Prostate gland (tissue), 2 donors: ENCODE measurements at regions not wholly inside any gene's neighbourhood (a gene's known extent, or its start where the extent isn't known, plus 50 kb on each side); places are given as distances from the start of the nearest gene placed in this dataset.

Experiments
- DNase-seq: peaks from one replicate; pipeline ENCODE4 v3.0.0-alpha.2; 2019; ENCODE audit warnings: low spot score
- H3K27ac ChIP-seq, 2 donors: fragments of 200-600 bp; sonication (generic); 2 replicates each; pipeline ENCODE4 v1.5.1; 2017 to 2019
- H3K27me3 ChIP-seq: fragments of 200-600 bp; sonication (generic); replicated peaks from 2 replicates; pipeline ENCODE4 v1.5.1; 2019; ENCODE audit not compliant: insufficient read depth
- H3K36me3 ChIP-seq, 2 donors: fragments of 200-600 bp; sonication (generic); 1 replicate in 1 of 2; 2 replicates in 1 of 2; pipeline versions ENCODE4 v1.5.1 to v1.8.1; 2017 to 2019
- H3K4me1 ChIP-seq: fragments of 200-600 bp; sonication (generic); replicated peaks from 2 replicates; pipeline ENCODE4 v1.5.1; 2019
- H3K4me3 ChIP-seq, 2 donors: fragments of 200-600 bp; sonication (generic); 2 replicates each; pipeline ENCODE4 v1.5.1; 2017 to 2019
- H3K9me3 ChIP-seq: fragments of 200-600 bp; sonication (generic); 2 replicates; pipeline ENCODE4 v1.5.1; 2017
- POLR2A ChIP-seq: fragments of 450-650 bp; IDR thresholded peaks from one replicate; pipeline ENCODE4 v1.6.1; 2016; ENCODE audit warnings: antibody characterized with exemption, mild to moderate bottlenecking
- POLR2AphosphoS5 ChIP-seq: sonication (generic); formaldehyde crosslinking; IDR thresholded peaks from one replicate; pipeline ENCODE4 v1.6.1; 2017; ENCODE audit warnings: antibody characterized with exemption
- WGBS: methylation state at CpG from one replicate; pipeline ENCODE4 v1.1.5; 2018; 5-methylcytosine and 5-hydroxymethylcytosine counted together
- intact Hi-C: fragments of 100-400 bp; cut with DNase I; formaldehyde crosslinking; loops from one replicate; pipeline ENCODE4 v1.14.2; 2022
- TF ChIP-seq, protein P1 (sequence below), 4 experiments: fragments of 200-600 bp in 2 of 4; fragments of 450-650 bp in 2 of 4; sonication (generic) in 2 of 4; IDR thresholded peaks; 1 replicate in 3 of 4; 2 replicates in 1 of 4; pipeline ENCODE4 v1.5.1; 2016 to 2019; ENCODE audit warnings: antibody characterized with exemption in 4 of 4, mild to moderate bottlenecking in 2 of 4, moderate library complexity in 2 of 4

DNA sequence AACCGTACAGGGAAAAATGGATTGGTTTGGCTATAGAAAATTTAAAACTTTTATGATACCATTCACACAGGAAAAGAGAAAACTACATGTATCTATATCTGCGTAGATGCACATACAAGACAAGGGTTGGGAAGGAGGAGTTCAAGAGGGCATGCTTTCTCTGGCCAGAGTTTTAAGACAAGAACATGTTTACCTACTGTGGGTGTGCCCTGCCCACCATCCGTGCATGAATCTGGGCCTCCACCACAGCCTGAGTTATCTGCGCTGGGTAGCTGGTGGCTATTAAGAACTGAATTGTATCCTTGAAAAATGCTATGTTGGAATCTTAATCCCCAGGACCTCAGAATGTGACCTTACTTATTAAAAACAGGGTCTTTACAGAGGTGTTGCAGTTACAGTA, 151.6 kb downstream of the AASDH start:
- DNase-seq: no peak
- WGBS: 78% methylated on average over 4 of the region's 4 CpGs
- Histone ChIP-seq H3K4me3 (no peak overlapping the region), H3K27ac (no peak overlapping the region), H3K9me3 (no peaks in the 10 kb centered on the region), H3K36me3 (no peaks in the 10 kb centered on the region), H3K27me3 (no peaks in the 10 kb centered on the region), H3K4me1 (no peaks in the 10 kb centered on the region)
- TF ChIP-seq, protein P1, sequence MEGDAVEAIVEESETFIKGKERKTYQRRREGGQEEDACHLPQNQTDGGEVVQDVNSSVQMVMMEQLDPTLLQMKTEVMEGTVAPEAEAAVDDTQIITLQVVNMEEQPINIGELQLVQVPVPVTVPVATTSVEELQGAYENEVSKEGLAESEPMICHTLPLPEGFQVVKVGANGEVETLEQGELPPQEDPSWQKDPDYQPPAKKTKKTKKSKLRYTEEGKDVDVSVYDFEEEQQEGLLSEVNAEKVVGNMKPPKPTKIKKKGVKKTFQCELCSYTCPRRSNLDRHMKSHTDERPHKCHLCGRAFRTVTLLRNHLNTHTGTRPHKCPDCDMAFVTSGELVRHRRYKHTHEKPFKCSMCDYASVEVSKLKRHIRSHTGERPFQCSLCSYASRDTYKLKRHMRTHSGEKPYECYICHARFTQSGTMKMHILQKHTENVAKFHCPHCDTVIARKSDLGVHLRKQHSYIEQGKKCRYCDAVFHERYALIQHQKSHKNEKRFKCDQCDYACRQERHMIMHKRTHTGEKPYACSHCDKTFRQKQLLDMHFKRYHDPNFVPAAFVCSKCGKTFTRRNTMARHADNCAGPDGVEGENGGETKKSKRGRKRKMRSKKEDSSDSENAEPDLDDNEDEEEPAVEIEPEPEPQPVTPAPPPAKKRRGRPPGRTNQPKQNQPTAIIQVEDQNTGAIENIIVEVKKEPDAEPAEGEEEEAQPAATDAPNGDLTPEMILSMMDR (IDR thresholded peaks at IDR 0.05): no peak
- TF ChIP-seq POLR2A (no peak), POLR2AphosphoS5 (no peak)
- intact Hi-C loops: no loop called here

DNA sequence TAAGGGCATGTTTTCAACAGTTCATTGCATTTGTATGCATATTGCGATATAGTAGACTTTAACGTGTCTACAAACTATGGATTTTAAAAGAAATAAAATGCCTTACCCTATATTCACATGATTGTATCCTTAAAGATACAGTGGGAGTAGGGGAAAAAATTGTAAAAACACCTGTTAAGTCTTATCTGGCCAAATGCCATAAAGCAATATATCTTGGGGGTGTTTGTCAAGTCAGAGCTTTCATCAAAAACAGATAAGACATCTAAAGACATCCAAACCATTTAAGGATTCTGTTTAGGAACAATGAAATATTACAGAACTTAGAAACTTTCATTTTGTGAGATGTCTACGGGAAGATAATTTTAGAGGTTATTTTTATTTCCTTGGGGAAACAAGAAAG, 152.3 kb downstream of the AASDH start:
- Histone ChIP-seq H3K9me3 (no peaks in the 10 kb centered on the region), H3K4me1 (no peaks in the 10 kb centered on the region), H3K4me3 (no peak overlapping the region), H3K36me3 (no peaks in the 10 kb centered on the region), H3K27ac (no peak overlapping the region), H3K27me3 (no peaks in the 10 kb centered on the region)
- intact Hi-C loops: no loop called here
- DNase-seq: no peak
- TF ChIP-seq, protein P1 (IDR thresholded peaks at IDR 0.05): no peak
- WGBS: 62% methylated on average over 3 of the region's 3 CpGs

DNA sequence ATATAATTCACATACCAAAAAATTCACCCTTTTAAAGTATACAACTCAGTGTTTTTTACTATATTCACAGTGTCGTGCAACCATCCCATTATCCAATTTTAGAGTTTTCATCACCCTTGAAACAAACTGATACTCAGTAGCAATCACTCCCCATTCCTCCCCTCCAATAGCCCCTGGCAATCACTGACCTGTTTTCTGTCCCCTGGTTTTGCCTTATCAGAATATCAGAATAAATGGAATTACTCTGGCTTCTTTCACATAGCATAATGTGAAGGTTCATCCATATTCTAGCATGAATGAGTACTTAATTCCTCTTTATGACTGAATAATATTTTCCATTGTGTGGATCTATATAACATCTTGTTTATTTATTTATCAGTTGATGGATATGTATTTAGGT, 153.2 kb downstream of the AASDH start:
- 94% methylated on average over 1 of the region's 1 CpG for WGBS
- no peak overlapping the region for H3K27ac ChIP-seq
- no peak for TF ChIP-seq POLR2AphosphoS5
- TF ChIP-seq, protein P1 (IDR thresholded peaks at IDR 0.05): no peak
- TF ChIP-seq POLR2A: no peak
- no peak overlapping the region for H3K4me3 ChIP-seq
- intact Hi-C loops: no loop called here
- DNase-seq: no peak
- H3K4me1 ChIP-seq: no peaks in the 10 kb centered on the region
- no peaks in the 10 kb centered on the region for H3K27me3 ChIP-seq
- H3K36me3 ChIP-seq: no peaks in the 10 kb centered on the region
- H3K9me3 ChIP-seq: no peaks in the 10 kb centered on the region

DNA sequence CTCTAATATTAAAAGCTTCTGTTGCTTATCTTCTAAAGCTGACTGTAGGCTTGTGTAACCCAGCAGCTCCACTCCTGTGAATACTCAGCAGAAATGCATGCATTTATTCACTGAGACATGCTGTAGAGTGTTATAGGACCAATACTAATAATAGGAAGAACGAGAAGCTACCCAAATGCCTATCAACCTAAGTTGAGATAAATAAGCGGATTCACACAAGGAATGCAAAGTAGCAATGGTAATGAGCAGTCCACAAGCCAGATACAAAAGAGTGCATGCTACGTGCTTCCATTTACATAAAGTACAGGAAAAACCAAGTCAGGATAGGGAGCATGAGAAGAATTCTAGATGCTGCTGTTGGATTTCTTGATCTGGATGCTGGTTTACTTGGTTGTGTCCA, 155.9 kb downstream of the AASDH start:
- H3K9me3 ChIP-seq: no peaks in the 10 kb centered on the region
- H3K4me1 ChIP-seq: no peaks in the 10 kb centered on the region
- no peak for TF ChIP-seq POLR2AphosphoS5
- no peak for TF ChIP-seq POLR2A
- TF ChIP-seq, protein P1 (IDR thresholded peaks at IDR 0.05): no peak
- no peak for DNase-seq
- no peaks in the 10 kb centered on the region for H3K27me3 ChIP-seq
- 76% methylated on average over 3 of the region's 3 CpGs for WGBS
- H3K27ac ChIP-seq: no peak overlapping the region
- H3K36me3 ChIP-seq: no peaks in the 10 kb centered on the region
- intact Hi-C loops: no loop called here
- H3K4me3 ChIP-seq: no peak overlapping the region

DNA sequence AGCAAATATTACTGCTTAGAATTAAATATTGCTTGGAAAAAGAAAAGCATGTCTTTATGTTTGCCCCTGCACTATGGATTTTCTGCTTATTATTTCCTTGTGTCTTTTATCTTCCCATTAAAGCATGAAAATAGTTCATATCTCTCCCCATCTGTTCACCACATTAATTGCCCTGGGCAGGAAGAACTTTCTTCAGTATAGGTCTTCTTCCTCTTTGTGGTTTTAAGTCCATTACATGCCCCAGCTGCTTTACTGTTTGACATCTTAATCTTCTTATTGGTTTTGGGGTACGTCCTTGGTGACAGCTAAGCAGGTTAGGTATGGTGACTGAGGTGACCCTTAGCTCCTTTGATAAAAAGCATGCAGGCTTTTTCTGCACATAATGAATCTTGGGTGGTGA, 157.3 kb downstream of the AASDH start:
- no peak for TF ChIP-seq POLR2A
- TF ChIP-seq POLR2AphosphoS5: no peak
- TF ChIP-seq, protein P1 (IDR thresholded peaks at IDR 0.05): no peak
- H3K27ac ChIP-seq: no peak overlapping the region
- no peak for DNase-seq
- no peaks in the 10 kb centered on the region for H3K36me3 ChIP-seq
- H3K4me3 ChIP-seq: no peak overlapping the region
- H3K27me3 ChIP-seq: no peaks in the 10 kb centered on the region
- H3K4me1 ChIP-seq: no peaks in the 10 kb centered on the region
- 18% methylated on average over 1 of the region's 1 CpG for whole genome bisulfite sequencing
- intact Hi-C loops: no loop called here
- H3K9me3 ChIP-seq: no peaks in the 10 kb centered on the region
